Right renal cortex interstitium (tissue), 3 donors: ENCODE measurements at regions not wholly inside any gene's neighbourhood (a gene's known extent, or its start where the extent isn't known, plus 50 kb on each side); places are given as distances from the start of the nearest gene placed in this dataset.
"Not testable (repeated sequence)": the region's sequence is repeated elsewhere in the genome, so short reads cannot be mapped to it uniquely, and the experiment has no call there.

Source experiments
- DNase-seq, 3 donors: peaks; one replicate each; pipeline ENCODE4 v3.0.0-alpha.2; 2013; ENCODE audit warnings: low read depth in 3 of 3, low spot score in 2 of 3

DNA sequence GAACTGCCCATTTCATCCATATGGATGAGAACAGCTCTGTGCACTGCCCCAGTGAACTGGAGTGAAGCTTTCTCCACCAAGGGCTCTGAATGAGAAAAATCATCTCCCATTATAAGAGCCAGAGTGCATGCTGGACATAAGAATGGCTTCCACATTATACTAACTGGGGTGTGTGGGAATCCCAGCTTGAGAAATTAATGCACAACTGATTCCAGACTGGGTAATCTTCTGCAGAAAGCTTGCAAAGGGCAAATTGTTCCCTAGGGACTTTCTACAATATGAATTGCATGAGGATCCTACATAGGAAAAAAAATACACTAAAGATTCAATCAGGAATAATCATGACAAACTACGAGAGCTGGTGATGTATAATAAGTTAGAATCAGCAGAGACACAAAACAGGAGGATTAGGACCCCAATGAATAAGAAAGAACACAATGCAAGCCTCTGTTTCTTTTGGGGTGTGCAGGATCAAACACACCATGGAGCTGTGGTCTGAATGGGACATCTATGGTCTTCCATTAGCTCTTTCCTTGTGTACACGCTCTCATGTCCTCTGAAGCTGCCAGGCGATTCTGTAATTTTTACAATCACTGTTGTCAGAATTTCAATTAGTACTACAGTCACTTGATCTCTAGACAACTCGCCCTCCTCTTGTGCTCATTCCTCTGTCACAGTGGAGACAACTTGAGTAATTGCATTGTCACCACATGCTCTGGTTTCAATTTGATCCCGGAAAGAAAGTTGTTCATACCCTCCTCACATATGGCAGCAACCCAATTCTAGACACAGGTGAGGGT lies 1327.4 kb downstream of the GATA3 start:
- DNase-seq, result peak in 1 of 3 donors; percentile 6

DNA sequence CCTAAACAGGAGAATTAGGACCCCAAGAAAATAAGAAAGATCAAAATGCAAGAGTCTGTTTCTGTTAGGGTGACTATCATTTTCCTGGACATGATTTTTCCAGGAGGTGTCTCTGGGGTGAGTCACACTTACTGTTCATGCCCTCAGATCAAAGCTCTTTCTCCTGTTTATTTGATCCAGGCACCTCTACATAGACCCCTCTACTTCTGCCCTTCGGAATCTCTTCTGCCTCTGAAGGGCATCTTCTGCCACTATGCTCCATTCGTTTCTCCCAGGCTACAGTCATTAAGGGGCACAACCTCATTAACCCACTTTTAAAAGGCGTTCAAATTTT lies 1328.0 kb downstream of the GATA3 start:
- no peak for DNase-seq

DNA sequence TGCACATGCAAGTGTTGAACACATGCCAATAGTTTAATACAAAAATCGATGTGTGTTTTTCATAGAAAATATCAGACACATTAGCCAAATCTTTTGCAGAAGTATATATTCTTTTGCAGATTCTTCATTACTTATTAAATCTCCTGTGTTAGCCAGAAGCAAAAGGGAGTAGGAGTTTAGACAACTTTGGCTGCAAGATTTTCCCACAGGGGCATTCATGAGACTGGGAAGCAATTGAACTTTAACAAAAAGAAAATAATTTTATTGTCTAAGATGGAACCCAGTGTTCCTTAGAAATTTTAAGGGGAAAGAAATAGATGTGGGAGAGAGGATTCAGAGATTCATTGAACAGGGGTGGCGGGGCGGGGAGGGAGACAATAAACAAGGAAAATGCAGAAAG lies 1336.0 kb downstream of the GATA3 start:
- no peak for DNase-seq

DNA sequence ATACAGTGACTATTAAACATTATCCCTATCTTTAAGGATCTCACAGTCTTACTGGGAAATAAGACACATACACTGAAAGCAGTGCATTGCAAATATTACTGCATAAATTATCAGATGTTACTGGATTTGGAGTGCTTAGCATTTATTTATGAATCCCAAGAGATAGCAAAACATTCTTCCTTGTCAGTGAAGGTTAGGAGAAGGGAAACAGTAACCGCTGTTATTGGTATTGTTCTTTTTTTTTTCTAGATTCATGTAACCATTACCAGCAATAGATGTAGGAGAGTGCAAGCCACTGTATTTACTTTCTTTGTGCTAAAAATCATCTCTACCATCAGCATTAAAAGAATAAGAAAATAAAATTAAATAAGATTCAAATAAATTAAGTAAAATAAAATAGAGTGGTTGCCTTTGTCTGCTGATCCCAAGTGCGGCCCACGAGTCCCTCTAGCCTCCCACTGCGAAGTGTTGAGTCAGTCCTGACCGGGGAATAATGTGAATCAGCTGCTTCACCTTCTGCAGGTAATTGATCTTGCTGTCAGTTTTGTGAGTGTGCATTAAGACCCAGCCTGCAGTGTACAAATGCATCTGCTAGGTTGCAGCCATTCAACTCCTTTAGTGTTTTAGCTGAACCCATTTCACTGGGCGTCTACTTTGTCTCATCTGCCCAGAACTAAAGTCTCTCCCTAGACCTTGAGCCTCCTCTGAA lies 1344.9 kb downstream of the GATA3 start:
- no peak for DNase-seq

DNA sequence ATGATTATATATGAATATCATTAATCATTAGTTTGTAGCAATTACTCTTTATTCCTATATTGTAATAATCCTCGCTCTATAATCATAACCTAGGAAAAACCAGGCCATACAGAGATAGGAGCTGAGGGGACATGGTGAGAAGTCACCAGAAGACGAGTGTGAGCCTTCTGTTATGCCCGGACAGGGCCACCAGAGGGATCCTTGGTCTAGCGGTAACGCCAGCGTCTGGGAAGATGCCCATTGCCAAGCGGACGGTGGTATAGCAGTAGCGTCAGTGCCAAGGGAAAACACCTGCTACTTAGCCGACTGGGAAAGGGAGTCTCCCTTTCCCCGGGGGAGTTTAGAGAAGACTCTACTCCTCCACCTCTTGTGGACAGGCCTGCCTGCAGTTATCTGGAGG lies 1347.6 kb downstream of the GATA3 start:
- DNase-seq, result not testable (repeated sequence)

DNA sequence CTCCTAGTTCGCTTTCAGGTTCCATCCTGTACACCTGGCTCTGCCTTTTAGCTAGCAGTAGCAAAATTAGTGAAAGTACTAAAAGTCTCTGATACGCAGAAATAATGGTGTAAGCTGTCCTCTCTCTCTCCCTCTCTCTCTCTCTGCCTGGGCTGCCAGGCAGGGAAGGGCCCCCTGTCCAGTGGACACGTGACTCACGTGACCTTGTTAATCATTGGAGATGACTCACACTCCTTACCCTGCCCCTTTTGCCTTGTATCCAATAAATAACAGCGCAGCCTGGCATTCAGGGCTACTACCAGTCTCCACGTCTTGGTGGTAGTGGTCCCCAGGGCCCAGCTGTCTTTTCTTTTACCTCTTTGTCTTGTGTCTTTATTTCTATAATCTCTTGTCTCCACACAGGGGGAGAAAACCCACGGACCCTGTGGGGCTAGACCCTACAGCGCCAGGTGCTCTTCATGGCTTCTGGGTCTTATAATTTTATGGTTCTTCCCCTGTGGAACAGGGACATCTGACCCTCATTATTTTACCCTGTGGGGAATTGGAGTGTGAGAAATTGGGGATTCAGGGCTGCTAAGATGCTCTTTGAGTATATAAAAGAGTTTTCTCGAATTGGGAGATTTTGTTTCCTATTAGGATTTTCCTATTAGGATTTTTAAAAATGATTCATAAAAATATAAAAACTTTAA lies 1348.2 kb downstream of the GATA3 start:
- DNase-seq, result not testable (repeated sequence)

DNA sequence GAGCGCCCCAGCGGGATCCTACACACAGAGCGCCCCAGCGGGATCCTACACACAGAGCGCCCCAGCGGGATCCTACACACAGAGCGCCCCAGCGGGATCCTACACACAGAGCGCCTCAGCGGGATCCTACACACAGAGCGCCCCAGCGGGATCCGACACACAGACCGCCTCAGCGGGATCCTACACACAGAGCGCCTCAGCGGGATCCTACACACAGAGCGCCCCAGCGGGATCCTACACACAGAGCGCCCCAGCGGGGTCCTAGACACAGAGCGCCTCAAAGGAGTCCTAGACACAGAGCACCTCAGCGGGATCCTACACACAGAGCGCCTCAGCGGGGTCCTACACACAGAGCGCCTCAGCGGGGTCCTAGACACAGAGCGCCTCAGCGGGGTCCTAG lies 1352.7 kb downstream of the GATA3 start:
- DNase-seq, result not testable (repeated sequence)

DNA sequence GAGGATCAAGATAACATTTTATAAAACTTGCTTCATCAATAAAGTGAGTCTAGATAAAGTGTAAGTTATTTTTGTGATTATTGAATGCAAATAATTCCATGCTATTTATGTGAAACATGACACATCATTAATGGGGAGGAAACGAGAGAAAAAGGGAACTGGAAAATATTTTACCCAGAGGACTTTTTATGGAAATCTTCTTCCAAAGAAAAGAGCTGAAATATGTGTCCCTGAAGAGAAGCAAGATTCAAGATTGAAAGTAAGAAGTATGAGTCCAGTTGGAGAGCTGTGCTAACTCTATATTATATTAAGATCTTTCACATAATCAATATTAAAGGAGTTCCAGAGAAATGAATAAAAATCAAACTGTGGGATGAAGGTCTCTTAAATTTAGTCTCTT lies 1361.8 kb downstream of the GATA3 start:
- no peak for DNase-seq

DNA sequence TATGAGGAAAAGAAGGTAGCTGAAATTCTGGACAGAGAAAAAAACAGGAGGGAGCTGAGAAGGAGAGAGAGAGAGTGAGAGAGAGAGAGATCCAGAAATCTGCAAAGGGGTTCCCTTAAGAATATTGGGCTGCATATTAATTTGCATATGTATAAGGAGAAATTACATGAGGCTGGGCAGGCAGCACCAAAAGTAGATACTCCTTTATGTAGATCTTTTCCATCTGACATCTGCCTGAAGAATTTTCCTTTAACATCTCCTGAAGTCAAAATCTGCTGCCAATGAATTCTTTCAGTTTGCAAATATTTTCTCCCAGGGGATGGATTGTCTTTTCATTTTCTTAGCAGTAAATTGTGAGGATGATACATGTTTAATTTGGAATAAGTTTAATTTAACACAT lies 1365.3 kb downstream of the GATA3 start:
- no peak for DNase-seq

DNA sequence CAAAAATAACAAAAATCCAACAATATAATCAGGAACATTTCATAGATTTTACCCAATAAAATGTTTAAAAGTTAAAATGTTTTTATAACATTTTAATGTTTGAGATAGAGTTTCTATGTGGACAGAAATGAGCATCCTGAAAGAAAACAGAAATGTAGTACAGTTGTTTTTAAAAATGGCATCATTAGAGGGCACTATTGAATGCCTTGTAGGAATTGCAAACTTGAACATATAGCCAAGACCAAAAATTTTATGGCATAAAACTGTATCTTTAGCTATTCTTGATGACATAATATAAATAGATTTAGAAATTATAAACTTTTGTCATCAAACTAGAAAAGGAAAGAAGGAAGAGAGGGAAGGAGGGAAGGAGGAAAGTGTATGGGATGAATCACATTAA lies 1372.7 kb downstream of the GATA3 start:
- no peak for DNase-seq

DNA sequence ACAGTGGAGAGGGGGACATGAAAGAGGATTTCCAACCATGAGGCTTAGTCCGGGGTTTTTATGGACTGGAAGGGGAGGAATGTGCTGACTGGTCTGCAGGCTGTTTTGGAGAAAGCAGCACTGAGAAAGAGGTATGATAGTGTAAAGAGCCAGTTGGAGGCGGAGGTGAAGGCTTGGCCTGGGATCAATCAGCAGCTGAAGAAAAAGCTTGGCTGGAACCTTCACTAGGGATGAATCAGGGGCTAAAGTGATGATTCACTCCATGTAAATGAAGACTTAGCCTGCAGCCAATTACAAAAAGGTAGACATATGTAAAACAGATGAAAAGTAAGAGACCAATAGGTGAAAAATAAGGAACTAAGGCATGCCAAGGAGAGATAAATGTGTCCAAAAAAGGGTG lies 1382.6 kb downstream of the GATA3 start:
- DNase-seq, result no peak

DNA sequence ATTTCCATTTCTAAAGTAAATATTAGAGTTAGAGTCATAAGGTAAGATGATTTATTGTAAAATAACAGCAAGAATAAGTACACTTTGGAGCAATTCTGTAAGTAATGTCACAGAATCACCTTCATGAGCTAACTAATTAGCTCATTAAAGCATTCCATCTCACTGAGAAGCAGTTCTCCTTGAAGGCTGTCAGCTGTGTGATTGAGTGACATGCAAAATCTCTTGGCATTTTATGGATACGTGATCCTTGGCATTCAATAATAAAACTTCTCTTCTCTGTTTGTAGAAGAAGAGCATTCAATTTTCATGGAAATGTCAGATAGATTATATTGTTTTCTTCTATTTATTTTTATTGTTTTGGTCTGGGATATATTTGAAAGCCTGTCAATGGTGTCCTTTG lies 1389.3 kb downstream of the GATA3 start:
- DNase-seq, result no peak

DNA sequence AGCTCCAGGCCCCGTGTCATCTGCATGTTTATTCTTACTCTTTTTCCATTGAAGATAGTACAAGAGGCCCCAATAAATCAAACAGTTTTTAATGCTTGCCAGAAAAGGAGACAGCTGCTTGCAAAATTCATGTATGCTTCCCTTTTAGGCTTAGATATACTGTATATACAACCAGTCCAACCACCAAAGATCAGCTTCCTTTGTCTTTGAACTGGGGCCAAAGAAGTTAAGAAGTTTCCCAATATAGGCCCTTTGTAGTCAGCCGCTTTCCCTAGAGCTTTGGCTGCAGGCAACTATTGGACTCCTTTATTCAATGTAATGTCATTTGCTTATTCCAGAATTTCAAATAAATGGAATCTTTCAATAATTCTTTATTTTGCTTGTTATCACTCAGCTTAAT lies 1395.0 kb downstream of the GATA3 start:
- no peak for DNase-seq

DNA sequence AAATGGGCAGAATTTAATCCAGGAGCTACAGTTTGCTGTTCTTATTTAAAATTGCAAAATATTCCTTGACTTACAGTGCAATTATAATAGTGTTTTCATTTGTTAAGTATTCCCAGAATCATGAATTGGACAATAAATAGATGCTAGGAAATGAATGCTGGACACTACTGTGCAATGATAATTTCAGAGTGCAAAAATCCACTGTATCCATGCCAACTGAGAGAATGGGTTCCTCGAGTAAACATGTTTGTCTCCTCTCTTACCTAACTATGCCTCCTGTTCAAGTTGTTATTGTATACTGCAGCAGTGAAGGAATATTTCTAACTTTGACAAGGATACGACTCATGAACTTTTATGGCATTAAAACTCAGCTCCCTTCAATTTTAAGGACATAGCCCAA lies 1396.3 kb downstream of the GATA3 start:
- no peak for DNase-seq

DNA sequence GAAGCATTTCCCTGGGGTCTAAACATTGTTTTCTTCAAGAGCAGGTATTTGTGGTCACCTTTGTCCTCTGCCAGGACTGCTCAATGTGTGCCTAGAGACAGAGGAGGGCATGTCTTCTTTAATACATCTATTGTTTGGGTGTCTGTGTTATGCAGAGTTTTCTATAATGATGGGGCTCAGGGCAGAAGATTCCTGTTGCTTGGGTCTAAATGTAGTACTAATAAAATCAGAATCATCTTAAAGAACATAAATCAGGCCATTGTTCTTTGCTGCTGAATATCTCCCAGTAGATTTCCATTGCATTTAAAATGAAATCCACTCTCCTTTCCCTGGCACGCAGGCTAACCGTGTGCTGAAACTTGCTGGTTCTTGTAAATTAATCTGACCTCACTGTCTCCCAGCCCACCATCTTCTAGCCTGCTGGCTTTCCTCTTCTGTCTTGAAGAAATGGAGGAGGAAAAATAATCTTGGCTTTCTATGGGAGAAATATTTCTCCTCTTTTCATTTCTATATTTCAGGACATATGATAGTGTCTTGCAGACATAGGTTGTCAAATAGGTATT lies 1396.8 kb downstream of the GATA3 start:
- DNase-seq, result no peak

DNA sequence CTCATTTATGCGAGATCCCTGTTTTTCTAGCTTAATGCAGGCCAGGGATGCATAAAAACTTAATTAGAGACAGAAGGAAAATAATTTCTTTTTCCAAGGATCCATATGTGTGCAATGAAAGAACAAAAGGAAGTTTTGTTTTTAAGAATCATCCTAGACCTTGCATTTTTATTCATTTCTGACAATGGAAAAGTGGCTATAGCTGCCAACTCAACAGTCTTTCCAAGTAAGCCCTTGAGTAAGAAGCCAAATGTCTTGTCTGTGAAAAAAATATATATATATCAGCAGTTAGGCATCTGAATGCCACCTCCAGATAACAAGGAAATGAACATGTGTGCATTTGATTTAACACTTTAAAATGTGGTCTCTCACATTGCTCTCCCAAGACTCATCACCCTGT lies 1397.6 kb downstream of the GATA3 start:
- DNase-seq, result no peak

DNA sequence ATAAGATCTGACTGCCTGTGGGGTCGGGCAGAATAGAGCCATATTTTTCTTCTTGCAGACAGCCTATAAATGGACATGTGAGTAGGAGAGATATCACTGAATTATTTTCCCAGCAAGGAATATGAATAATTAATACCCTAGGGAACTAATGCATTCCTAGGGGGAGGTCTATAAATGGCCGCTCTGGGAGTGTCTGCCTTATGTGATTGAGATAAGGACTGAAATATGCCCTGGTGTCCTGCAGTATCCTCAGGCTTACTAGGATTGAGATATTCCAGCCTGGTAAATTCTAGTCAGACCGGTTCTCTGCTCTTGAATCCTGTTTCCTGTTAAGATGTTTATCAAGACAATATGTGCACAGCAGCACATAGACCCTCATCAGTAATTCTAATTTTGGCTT lies 1399.4 kb downstream of the GATA3 start:
- not testable (repeated sequence) for DNase-seq

DNA sequence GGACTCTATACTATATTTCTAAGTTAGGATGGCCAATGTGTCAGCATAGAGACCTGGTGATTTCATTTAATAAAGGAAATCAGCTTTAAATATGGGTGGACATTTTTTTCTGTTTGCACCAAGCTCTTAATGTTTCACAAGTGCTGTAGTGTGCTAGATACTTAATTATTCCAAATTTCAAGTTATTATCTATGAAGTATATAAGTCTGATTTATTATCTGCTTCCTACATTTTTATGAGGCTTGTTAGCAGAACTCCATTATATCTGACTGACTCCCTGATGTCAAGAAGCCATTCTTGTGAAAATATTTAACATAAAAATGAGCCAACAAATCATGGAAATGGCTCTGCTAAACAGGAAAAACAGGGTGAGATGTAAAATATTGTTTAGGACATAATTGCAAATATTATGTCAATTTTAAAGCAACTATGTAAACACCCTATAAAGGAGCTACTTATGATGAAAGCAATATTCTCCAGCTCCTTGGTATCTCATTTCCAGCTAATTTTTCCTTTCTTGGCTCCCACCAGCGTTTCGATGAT lies 1415.2 kb downstream of the GATA3 start:
- no peak for DNase-seq

DNA sequence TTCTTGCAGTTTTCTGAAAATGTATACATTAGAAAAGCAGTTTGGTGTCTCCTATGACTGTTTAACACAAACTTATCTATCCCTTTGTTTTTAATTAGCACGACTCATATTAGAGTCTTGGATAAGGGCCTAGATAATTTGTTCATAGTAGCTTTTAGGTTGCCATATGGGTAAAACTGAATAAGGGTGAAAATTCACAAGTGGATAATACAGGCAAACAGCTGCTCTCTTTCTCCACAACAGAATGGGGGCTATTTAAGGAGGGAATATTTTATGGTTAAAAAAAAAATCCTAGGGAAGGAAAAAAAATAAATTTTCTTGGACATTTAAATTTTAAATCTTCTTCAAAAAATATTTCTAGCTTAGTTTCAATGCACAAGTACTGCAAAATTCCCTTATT lies 1416.1 kb downstream of the GATA3 start:
- no peak for DNase-seq

DNA sequence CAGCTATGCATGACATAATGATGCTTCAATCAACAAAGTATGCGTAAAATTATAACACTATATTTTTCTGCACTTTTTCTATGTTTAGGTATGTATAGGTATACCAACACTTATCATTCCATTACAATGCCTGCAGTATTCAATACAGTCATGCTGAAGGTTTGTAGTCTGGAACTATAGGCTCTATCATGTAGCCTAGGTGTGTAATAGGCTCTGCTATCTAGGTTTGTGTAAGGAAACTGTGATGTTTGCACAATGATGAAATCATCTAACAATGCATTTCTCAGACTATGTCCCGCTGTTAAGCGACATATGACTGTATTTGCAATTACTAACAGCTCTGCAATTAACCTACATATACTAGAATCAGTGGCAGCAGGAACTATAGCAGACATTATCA lies 1447.5 kb downstream of the GATA3 start:
- DNase-seq, result no peak

DNA sequence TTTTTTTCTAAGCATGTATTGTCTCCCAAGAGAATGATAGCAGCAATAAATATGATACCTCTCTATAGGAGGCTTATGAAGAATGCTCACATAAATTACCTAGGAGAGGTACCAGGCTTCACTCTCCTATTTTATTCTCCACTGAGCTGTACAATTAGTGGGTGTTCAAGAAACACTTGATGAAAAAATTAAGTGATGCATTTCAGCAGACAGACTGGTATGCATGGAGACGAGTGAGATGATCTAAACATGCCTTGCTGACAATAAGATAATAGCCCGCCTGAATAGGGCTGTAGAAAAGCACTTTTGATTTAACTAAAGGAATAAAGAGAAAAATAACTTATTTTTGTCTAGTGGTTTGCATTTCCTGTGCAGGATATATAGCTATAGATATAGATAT lies 1449.7 kb downstream of the GATA3 start:
- DNase-seq, result no peak
